CMK (cell line): ENCODE measurements at regions not wholly inside any gene's neighbourhood (a gene's known extent, or its start where the extent isn't known, plus 50 kb on each side); places are given as distances from the start of the nearest gene placed in this dataset.
"Not testable (repeated sequence)": the region's sequence is repeated elsewhere in the genome, so short reads cannot be mapped to it uniquely, and the experiment has no call there.

Source experiments
- DNase-seq: peaks from one replicate; pipeline ENCODE4 v3.0.0-alpha.2; 2010; ENCODE audit warnings: low read depth

GRCh38 chr4:134867027-134867426 is 665.4 kb upstream of the PABPC4L start:
- no peak for DNase-seq

DNA sequence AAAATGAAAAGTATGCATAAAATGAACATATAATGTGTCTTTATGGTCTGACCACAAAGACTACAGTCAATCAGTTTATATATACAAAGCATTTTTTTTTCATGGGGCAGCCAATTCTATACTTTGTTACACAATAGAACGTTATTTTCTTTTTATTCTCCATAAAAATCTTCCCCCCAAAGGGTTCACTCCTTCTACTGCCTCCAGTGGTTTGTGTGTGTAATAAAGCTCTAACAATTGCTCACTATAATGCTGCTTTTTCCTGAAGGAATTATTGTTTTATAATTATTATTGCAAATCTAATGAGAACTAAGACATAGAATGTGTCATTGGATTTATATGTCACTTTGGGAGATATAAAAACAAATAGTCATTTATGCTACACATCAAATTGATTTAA is 664.1 kb upstream of the PABPC4L start:
- DNase-seq = no peak

- no peak for DNase-seq
Measured at GRCh38 chr4:134862116-134862515, 660.5 kb upstream of the PABPC4L start.

DNA sequence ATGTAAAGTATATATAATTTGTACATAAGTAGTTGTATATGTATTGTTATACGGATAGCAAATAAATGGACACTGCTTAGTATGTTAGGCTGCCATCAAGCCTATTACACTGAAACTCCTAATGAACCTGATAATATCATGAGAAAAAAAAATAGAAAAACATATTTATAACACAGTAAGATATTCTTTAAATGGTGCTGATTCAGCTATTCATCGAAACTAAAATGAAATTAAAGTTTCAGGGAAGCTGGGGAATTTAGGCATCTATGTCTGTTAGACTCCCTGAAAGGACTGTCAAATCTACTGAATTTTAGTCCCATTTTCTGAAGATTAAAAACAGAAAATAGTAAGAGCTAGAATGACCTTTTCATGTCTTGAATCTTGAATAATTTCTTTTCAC is 647.1 kb upstream of the PABPC4L start:
- DNase-seq = no peak

DNA sequence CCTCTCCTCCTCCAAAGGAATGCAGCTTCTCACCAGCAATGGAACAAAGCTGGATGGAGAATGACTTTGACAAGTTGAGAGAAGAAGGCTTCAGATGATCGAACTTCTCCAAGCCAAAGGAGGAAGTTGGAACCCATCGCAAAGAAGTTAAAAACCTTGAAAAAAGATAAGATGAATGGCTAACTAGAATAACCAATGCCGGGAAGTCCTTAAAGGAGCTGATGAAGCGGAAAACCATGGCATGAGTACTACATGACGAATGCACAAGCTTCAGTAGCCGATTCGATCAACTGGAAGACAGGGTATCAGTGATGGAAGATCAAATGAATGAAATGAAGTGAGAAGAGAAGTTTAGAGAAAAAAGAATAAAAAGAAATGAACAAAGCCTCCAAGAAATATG is 629.2 kb upstream of the PABPC4L start:
- not testable (repeated sequence) for DNase-seq

DNA sequence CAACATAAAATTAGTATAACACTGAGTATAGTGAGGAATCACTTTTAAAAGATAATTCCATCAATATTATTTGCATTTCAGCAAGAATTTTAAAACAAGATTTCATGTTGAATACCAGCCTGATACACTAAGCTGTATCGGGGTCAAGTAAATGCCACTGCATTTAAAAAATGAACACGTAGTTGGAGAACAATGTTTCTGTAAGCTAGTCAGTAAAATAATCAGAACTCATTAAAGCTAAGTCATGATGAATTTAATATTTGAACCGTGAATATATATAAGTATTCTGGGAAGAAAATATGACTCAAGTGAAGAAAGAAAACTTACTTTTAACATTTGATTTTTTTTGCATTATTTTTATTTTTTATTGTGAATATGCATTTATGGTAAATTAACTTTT is 611.0 kb upstream of the PABPC4L start:
- no peak for DNase-seq

DNA sequence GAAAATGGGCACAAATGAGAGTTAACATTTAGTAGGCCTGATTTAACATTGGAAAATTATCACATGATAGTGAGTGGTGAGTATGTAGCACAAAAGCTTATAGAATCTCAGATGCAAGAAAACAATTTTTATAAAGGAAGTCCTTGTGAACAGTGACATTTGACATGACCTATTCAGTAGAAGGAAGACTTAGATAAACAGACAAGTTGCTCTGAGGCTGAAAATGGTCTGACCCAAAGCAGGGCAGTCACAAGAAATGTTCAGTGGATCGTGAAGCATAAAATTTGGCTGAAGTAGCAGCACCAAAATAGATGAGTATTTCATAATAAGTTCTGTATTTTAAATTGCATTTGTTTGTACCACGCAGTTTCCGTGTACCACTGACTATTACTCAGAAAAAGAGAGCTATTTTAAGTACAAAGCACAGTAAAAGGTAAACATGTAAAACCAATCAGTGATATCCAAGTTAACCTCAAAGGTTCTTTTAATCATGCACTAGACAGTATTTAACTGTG is 605.7 kb upstream of the PABPC4L start:
- no peak for DNase-seq

GRCh38 chr4:134798573-134798972 is 597.0 kb upstream of the PABPC4L start:
- DNase-seq = no peak

GRCh38 chr4:134787315-134787714 is 585.7 kb upstream of the PABPC4L start:
- DNase-seq = no peak

GRCh38 chr4:134780244-134780643 is 578.7 kb upstream of the PABPC4L start:
- no peak for DNase-seq

- DNase-seq = no peak
Measured at GRCh38 chr4:134777606-134778005, 576.0 kb upstream of the PABPC4L start.

- DNase-seq = no peak
Measured at GRCh38 chr4:134773497-134774000, 572.0 kb upstream of the PABPC4L start.

- DNase-seq = no peak
Measured at GRCh38 chr4:134762053-134762452, 560.5 kb upstream of the PABPC4L start.

DNA sequence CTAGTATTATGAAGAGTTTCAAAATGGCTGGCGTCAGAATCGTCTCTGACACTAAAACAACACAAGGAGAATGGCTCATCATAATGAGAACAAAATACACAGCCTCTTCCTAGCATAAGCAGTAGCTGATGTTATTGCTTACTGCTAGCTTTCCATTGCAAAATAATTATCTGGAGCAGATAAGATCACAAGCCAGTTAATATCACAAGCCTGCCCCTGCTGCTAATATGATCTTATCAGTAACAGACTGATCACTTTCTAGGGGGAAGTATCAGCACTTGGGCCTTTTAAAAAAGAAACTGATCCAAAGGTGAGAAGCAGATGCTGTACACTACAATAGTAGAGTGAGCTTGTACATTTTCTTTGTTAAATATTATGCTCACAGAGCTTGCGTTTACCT is 554.8 kb upstream of the PABPC4L start:
- no peak for DNase-seq

DNA sequence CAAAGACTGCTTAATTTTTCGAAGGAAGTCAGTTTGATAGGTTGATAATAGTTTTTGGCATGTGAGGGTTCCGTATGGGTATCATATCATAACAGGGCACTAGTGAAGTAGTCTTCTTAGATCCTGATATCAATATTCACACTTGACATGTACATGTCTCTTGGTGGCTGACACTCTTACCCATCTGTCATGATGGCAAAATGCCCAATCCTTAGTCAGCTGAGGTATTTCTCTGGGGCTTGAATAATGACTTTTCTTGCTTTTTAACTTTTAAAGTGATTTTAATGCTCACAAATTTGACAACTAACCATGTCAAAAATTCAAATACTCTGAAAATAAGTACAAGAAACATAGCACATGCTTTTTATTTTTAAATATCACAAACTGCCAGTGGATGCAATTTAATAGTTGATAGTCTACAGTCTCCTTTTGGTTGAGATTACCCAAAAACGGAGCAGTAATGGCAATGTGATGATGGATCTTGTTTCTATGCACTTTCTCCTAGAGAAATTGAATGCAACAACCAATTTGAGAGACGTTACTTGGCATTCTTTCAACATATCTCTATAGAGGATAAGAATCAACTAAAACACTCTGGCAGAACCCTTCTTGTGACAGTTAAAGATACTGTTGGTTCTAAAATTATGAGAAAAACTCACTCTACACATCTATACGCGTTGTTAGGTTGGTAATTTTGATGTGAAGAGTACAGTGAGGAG is 552.9 kb upstream of the PABPC4L start:
- no peak for DNase-seq

DNA sequence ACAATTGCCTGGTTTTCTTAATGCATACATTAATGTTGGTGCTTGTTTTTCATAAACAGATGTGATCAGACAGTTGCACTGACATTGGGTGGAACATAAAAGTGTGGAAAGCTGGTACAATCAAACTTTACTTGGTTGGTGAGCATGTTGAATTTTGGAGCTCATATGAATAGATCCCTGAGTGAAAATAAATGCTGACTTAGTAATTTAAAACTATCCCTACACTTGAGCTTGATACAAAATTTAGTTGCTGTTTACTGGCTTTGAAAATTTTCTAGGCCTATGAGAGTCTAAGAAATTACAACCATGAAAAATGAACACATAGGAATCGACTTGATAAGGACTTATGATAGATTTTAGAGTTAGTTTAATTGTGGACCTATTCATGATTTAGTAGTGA is 551.8 kb upstream of the PABPC4L start:
- no peak for DNase-seq

GRCh38 chr4:134747108-134747805 is 545.7 kb upstream of the PABPC4L start:
- no peak for DNase-seq

GRCh38 chr4:134740290-134740689 is 538.7 kb upstream of the PABPC4L start:
- DNase-seq = no peak

GRCh38 chr4:134735901-134736300 is 534.3 kb upstream of the PABPC4L start:
- DNase-seq = no peak

DNA sequence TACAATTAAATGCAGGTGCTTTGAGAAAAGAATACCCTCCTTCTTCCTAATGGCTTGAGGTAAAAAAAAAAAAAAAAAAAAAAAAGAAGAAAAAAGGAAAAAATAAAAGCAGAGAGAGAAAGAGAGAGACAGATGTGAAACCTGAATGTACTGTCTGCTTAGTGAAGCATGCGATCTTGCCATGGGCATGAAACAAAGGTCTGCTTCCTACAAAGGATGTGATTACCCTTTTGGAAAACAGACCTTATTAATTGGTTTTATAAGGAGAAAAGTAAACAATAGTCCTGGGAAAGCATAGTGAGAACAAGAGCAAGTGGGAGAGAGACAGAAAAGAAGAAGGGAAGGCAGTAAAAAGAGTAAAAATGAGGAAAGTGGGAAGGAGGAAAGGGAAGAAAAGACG is 526.1 kb upstream of the PABPC4L start:
- DNase-seq = no peak

GRCh38 chr4:134722306-134722705 is 520.7 kb upstream of the PABPC4L start:
- no peak for DNase-seq

DNA sequence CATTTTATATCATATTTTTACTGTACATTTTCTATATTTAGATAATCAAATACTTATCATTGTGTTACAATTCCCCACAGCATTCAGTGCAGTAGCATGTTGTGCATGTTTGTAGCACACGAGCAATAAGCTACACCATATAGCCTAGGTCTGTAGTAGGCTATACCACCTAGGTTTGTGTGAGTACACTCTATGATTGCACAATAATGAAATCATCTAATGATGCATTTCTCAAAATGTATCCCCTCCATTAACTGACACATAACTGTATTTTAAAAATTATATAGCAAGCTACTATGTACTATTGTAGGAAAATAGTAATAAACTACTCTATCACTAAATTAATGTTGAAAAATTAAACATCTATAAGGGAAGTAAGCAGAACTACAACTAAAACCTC is 518.4 kb upstream of the PABPC4L start:
- no peak for DNase-seq

DNA sequence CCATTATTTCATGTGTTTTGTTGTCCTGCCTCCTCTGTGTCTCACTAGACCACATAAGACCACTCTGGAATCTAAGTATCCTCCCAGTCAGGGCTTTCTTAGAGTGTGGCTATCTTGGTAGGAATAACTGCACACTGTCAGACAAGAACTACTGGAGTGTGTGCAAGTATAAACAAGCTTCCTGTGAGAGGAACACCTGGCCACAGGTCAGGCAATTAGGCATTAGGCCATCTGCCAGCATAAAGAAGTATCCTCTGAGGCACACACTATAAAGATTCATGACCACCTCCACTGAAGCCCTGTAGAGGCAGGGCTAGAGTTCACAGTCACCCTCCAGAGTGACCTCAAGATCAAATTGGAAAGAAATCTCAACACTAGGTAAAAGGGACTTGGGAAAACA is 507.0 kb upstream of the PABPC4L start:
- DNase-seq = no peak
